Inflammatory macrophage treated with lipopolysaccharide for 1 hour (primary cell): ENCODE measurements at regions not wholly inside any gene's neighbourhood (a gene's known extent, or its start where the extent isn't known, plus 50 kb on each side); places are given as distances from the start of the nearest gene placed in this dataset.
A peak's percentile ranks its signal among the peaks of the same experiment; 100 is the strongest.
"Not testable (repeated sequence)": the region's sequence is repeated elsewhere in the genome, so short reads cannot be mapped to it uniquely, and the experiment has no call there.

ENCODE experiments used
- DNase-seq, 2 donors: peaks; one replicate each; pipeline ENCODE4 v3.0.0-alpha.2; 2020 to 2022

GRCh38 chr3:82261013-82261412, 499.6 kb upstream of the GBE1 start:
- DNase-seq = no peak

- no peak for DNase-seq
Measured at GRCh38 chr3:82259994-82260393, 498.5 kb upstream of the GBE1 start.

GRCh38 chr3:82240322-82240721, 478.9 kb upstream of the GBE1 start:
- DNase-seq = no peak

- DNase-seq = no peak
Measured at GRCh38 chr3:82236257-82236656, 474.8 kb upstream of the GBE1 start.

- DNase-seq = no peak
Measured at GRCh38 chr3:82229397-82229796, 468.0 kb upstream of the GBE1 start.

- DNase-seq = no peak
Measured at GRCh38 chr3:82224661-82225060, 463.2 kb upstream of the GBE1 start.

GRCh38 chr3:82222401-82222800, 461.0 kb upstream of the GBE1 start:
- no peak for DNase-seq

- DNase-seq = no peak
Measured at GRCh38 chr3:82217571-82217970, 456.1 kb upstream of the GBE1 start.

GRCh38 chr3:82208002-82208710, 446.7 kb upstream of the GBE1 start:
- no peak for DNase-seq

- no peak for DNase-seq
Measured at GRCh38 chr3:82202269-82202668, 440.8 kb upstream of the GBE1 start.

- no peak for DNase-seq
Measured at GRCh38 chr3:82201316-82201715, 439.9 kb upstream of the GBE1 start.

- no peak for DNase-seq
Measured at GRCh38 chr3:82198009-82198408, 436.6 kb upstream of the GBE1 start.

- no peak for DNase-seq
Measured at GRCh38 chr3:82196645-82197044, 435.2 kb upstream of the GBE1 start.

GRCh38 chr3:82194870-82195269, 433.4 kb upstream of the GBE1 start:
- DNase-seq = no peak

- DNase-seq = no peak
Measured at GRCh38 chr3:82186017-82186416, 424.6 kb upstream of the GBE1 start.

GRCh38 chr3:82179291-82179690, 417.8 kb upstream of the GBE1 start:
- no peak for DNase-seq

GRCh38 chr3:82178291-82178690, 416.8 kb upstream of the GBE1 start:
- DNase-seq = no peak

- no peak for DNase-seq
Measured at GRCh38 chr3:82177774-82178173, 416.3 kb upstream of the GBE1 start.

- no peak for DNase-seq
Measured at GRCh38 chr3:82165266-82165665, 403.8 kb upstream of the GBE1 start.

- DNase-seq = peak in 1 of 2 donors; percentile 37
Measured at GRCh38 chr3:82163907-82164520, 402.6 kb upstream of the GBE1 start.

- DNase-seq = no peak
Measured at GRCh38 chr3:82157952-82158351, 396.5 kb upstream of the GBE1 start.

GRCh38 chr3:82153892-82154291, 392.4 kb upstream of the GBE1 start:
- not testable (repeated sequence) for DNase-seq

GRCh38 chr3:82145742-82146141, 384.3 kb upstream of the GBE1 start:
- DNase-seq = no peak

- DNase-seq = no peak
Measured at GRCh38 chr3:82144811-82145210, 383.4 kb upstream of the GBE1 start.
